ENCODE measurements at regions not wholly inside any gene's neighbourhood (a gene's known extent, or its start where the extent isn't known, plus 50 kb on each side); places are given as distances from the start of the nearest gene placed in this dataset.

GRCh38 chr9:86819552-86819951 is 127.8 kb downstream of the GAS1 start:
- TF ChIP-seq CTCF (conservative IDR thresholded peaks at IDR 0.05; ENCODE audit: low read depth, low read length) (no peak), ELK1 (IDR thresholded peaks at IDR 0.05; ENCODE audit: borderline replicate concordance, low read depth, low read length) (no peak), CEBPB (IDR thresholded peaks at IDR 0.05; ENCODE audit: low read depth, low read length) (no peak), SMC3 (IDR thresholded peaks at IDR 0.05; ENCODE audit: low read depth, low read length) (no peak)
